ENCODE measurements at regions not wholly inside any gene's neighbourhood (a gene's known extent, or its start where the extent isn't known, plus 50 kb on each side); places are given as distances from the start of the nearest gene placed in this dataset.
"Not testable (repeated sequence)": the region's sequence is repeated elsewhere in the genome, so short reads cannot be mapped to it uniquely, and the experiment has no call there.

DNA sequence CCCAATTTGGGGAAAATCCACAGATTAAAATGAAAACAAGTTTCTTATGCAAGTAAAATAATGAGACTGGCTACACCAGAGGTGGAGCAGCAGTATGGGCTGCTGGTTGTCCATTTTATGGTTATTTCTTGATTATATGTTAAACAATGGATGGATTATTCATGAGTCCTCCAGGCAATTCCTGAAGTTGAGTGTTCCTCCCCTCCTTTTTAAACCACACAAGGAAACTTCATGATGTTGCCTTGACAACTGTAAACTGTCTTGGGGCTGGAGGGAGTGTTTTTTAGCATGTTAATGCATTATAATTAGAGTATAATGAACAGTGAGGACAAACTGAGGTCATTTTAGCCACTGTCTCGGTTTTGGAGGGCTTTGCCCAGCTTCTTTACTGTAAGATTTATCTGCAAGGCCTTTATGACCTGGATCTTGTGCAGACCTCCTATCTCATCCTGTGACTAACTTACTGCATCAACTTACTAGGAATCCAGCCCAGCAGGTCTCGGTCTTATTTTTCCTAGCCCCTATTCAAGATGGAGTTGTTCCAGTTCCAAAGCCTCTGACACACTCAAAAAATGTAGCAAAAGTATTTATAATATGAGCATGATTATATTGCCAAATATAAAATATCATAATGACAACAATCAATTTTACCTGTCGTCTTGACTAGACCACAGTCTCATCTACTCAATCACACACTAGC is 534.0 kb downstream of the TMEM121 start (continued):
- TF ChIP-seq TEAD4 (IDR thresholded peaks at IDR 0.05; ENCODE audit: low read depth, low read length) (no peak), POLR2AphosphoS5 (IDR thresholded peaks at IDR 0.05; ENCODE audit: low read depth, low read length) (no peak), RFX5 (IDR thresholded peaks at IDR 0.05; ENCODE audit: borderline replicate concordance, low read depth, low read length) (no peak)

DNA sequence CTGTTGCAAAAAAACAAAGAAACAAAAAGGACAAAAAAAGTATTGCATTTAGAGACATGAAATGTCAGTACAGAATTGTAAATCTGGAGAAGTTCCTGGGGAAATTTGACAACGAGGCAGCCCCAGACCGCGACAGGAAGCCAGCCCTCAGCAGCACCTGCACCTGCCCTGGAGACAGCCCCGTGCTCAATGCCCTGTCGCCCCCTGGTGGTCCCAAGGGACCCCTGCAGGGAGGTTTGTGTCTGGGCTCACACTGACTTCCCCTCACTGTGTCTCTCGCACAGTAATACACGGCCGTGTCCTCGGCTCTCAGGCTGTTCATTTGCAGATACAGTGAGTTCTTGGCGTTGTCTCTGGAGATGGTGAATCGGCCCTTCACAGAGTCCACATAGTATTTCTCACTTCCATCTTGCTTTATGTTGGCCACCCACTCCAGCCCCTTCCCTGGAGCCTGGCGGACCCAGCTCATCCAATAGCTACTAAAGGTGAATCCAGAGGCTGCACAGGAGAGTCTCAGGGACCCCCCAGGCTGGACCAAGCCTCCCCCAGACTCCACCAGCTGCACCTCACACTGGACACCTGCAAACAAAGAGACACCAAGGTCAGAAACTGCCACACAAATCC is 535.6 kb downstream of the TMEM121 start:
- H2BK5ac ChIP-seq (ENCODE audit: low read depth, low read length); H3K14ac ChIP-seq (ENCODE audit: insufficient read length); H3K56ac ChIP-seq (replicated peaks; ENCODE audit: insufficient read length, low read depth, low read length); H3K4ac ChIP-seq (replicated peaks; ENCODE audit: insufficient read length, low read depth, low read length); POLR2A ChIA-PET (ENCODE audit: partially characterized antibody); H3K36me3 ChIP-seq (ENCODE audit: control insufficient read depth in 2 of 4, insufficient read depth in 4 of 4, low read length in 3 of 4); CTCF ChIA-PET (ENCODE audit: partially characterized antibody); FAIRE-seq; H3K18ac ChIP-seq (ENCODE audit: extremely low read depth, low read length); H3K23ac ChIP-seq (ENCODE audit: insufficient read length); H4K91ac ChIP-seq (replicated peaks; ENCODE audit: insufficient read length, low read length); H2AFZ ChIP-seq (ENCODE audit: low read length); H3K79me1 ChIP-seq (ENCODE audit: low read depth, low read length); H3K27me3 ChIP-seq (replicated peaks in 1 of 4; ENCODE audit: control insufficient read depth in 3 of 4, extremely low read depth in 1 of 4, insufficient read depth in 3 of 4, low read length in 3 of 4); H3K79me2 ChIP-seq (ENCODE audit: control insufficient read depth in 1 of 2, insufficient read depth in 2 of 2, low read length in 2 of 2); H2BK15ac ChIP-seq (ENCODE audit: low read length); H3K23me2 ChIP-seq (ENCODE audit: low read depth, low read length); H4K5ac ChIP-seq (ENCODE audit: insufficient read length, low read depth, low read length); H3K27ac ChIP-seq (ENCODE audit: low read depth, low read length); H2AK5ac ChIP-seq (ENCODE audit: low read depth, low read length); H3K4me3 ChIP-seq (ENCODE audit: extremely low read depth in 1 of 4, insufficient read depth in 2 of 4, low read depth in 3 of 4, low read length in 4 of 4); H4K20me1 ChIP-seq (replicated peaks in 1 of 2; ENCODE audit: control insufficient read depth in 1 of 2, insufficient read depth in 2 of 2, low read length in 2 of 2); H3K9ac ChIP-seq (replicated peaks in 1 of 4; ENCODE audit: extremely low read depth in 1 of 4, low read depth in 3 of 4, low read length in 3 of 4); H4K8ac ChIP-seq (ENCODE audit: extremely low read depth, insufficient read depth, low read length); H2BK20ac ChIP-seq (ENCODE audit: low read length); H2BK120ac ChIP-seq (replicated peaks; ENCODE audit: low read depth, low read length); H3K4me2 ChIP-seq (ENCODE audit: insufficient read depth in 1 of 2, low read depth in 2 of 2, low read length in 2 of 2); H3K4me1 ChIP-seq (replicated peaks in 1 of 4; ENCODE audit: control insufficient read depth in 3 of 4, insufficient read depth in 4 of 4, low read length in 3 of 4); H2BK12ac ChIP-seq (ENCODE audit: low read depth, low read length): not testable (repeated sequence)
- peaks cover 67 to 73% of the 10 kb centered on the region in 2 experiments for H3K9me3 ChIP-seq (ENCODE audit: insufficient read depth in 2 of 2, low read depth in 1 of 2, low read length in 1 of 2)
- 79% methylated on average over 12 of the region's 12 CpGs; no CpG with 5 or more reads in 1 of the 2 experiments for WGBS, 2 experiments (ENCODE audit: extremely low coverage in 1 of 2, insufficient coverage in 1 of 2, insufficient read length in 1 of 2, insufficient replicate concordance in 2 of 2, low coverage in 1 of 2, low lambda C conversion rate in 2 of 2, missing lambda C conversion rate in 1 of 2)
- DNase-seq (ENCODE audit: low read depth in 1 of 2, low spot score in 2 of 2) = peak in 1 of 2 experiments; percentile 42

Measured in H1 (cell line).